Daoy (cell line): ENCODE measurements at regions not wholly inside any gene's neighbourhood (a gene's known extent, or its start where the extent isn't known, plus 50 kb on each side); places are given as distances from the start of the nearest gene placed in this dataset.
"Not testable (repeated sequence)": the region's sequence is repeated elsewhere in the genome, so short reads cannot be mapped to it uniquely, and the experiment has no call there.

Experiments used
- DNase-seq: peaks from one replicate; pipeline ENCODE4 v3.0.0-alpha.2; 2015; ENCODE audit warnings: low read depth

- not testable (repeated sequence) for DNase-seq
Measured at GRCh38 chr1:95669638-95670037, 435.6 kb downstream of the RWDD3 start.

- DNase-seq: no peak
Measured at GRCh38 chr1:95671098-95671497, 437.1 kb downstream of the RWDD3 start.

GRCh38 chr1:95679262-95679661 lies 445.3 kb downstream of the RWDD3 start:
- DNase-seq: no peak

- DNase-seq: no peak
Measured at GRCh38 chr1:95685081-95685480, 451.1 kb downstream of the RWDD3 start.

- no peak for DNase-seq
Measured at GRCh38 chr1:95686217-95686616, 452.2 kb downstream of the RWDD3 start.

- no peak for DNase-seq
Measured at GRCh38 chr1:95699149-95699953, 465.3 kb downstream of the RWDD3 start.

- no peak for DNase-seq
Measured at GRCh38 chr1:95701450-95702173, 467.6 kb downstream of the RWDD3 start.

- no peak for DNase-seq
Measured at GRCh38 chr1:95703046-95703445, 469.0 kb downstream of the RWDD3 start.

- no peak for DNase-seq
Measured at GRCh38 chr1:95716097-95716496, 482.1 kb downstream of the RWDD3 start.

GRCh38 chr1:95716550-95716949 lies 482.5 kb downstream of the RWDD3 start:
- no peak for DNase-seq

- DNase-seq: no peak
Measured at GRCh38 chr1:95723346-95723745, 489.3 kb downstream of the RWDD3 start.

GRCh38 chr1:95728841-95729240 lies 494.8 kb downstream of the RWDD3 start:
- DNase-seq: no peak

GRCh38 chr1:95730986-95731385 lies 497.0 kb downstream of the RWDD3 start:
- no peak for DNase-seq

GRCh38 chr1:95731466-95731865 lies 497.5 kb downstream of the RWDD3 start:
- DNase-seq: no peak

GRCh38 chr1:95733031-95733430 lies 499.0 kb downstream of the RWDD3 start:
- DNase-seq: no peak

- DNase-seq: no peak
Measured at GRCh38 chr1:95733671-95734070, 499.7 kb downstream of the RWDD3 start.

GRCh38 chr1:95734560-95734959 lies 500.6 kb downstream of the RWDD3 start:
- DNase-seq: no peak

GRCh38 chr1:95742591-95743089 lies 508.6 kb downstream of the RWDD3 start:
- DNase-seq: peak; percentile 6

- no peak for DNase-seq
Measured at GRCh38 chr1:95744731-95745130, 510.7 kb downstream of the RWDD3 start.

GRCh38 chr1:95752515-95753381 lies 518.7 kb downstream of the RWDD3 start:
- no peak for DNase-seq

GRCh38 chr1:95753382-95754016 lies 519.5 kb downstream of the RWDD3 start:
- no peak for DNase-seq

GRCh38 chr1:95754412-95754811 lies 520.4 kb downstream of the RWDD3 start:
- no peak for DNase-seq
